AG09309 (cell line): ENCODE measurements at regions not wholly inside any gene's neighbourhood (a gene's known extent, or its start where the extent isn't known, plus 50 kb on each side); places are given as distances from the start of the nearest gene placed in this dataset.

Experiments used
- DNase-seq: peaks from one replicate; pipeline ENCODE4 v3.0.0-alpha.2; 2010; ENCODE audit warnings: low read depth
- H3K4me3 ChIP-seq: 2 replicates; pipeline ENCODE4 v1.5.1; 2011; ENCODE audit warnings: mild to moderate bottlenecking, low read depth, low read length, moderate library complexity; ENCODE audit not compliant: control insufficient read depth
- TF ChIP-seq, protein P1 (sequence below): IDR thresholded peaks from 2 replicates; pipeline ENCODE4 v1.5.1; 2011; ENCODE audit warnings: mild to moderate bottlenecking, low read depth, low read length, inconsistent platforms; ENCODE audit not compliant: insufficient read depth, control insufficient read depth; ENCODE audit errors: missing control alignments

DNA sequence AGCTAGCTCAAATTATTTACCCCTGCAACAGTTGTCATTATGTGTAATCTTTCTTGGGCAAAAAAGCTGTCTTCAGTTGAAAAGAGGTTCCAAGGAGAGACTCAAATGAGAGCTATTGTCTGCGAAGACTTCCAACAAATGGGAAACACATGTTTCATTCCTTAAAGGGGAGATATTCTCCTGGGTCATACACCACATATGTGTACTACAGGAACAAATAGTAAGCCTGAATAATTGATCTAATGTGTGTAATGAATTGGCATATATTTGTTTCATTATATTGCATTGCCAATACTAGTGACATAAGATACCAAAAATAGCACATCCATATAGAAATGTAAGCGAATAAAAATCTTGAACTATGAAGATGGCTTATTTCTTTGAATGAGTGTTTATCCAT, 950.9 kb upstream of the NDST4 start:
- no peak overlapping the region for H3K4me3 ChIP-seq
- TF ChIP-seq, protein P1, sequence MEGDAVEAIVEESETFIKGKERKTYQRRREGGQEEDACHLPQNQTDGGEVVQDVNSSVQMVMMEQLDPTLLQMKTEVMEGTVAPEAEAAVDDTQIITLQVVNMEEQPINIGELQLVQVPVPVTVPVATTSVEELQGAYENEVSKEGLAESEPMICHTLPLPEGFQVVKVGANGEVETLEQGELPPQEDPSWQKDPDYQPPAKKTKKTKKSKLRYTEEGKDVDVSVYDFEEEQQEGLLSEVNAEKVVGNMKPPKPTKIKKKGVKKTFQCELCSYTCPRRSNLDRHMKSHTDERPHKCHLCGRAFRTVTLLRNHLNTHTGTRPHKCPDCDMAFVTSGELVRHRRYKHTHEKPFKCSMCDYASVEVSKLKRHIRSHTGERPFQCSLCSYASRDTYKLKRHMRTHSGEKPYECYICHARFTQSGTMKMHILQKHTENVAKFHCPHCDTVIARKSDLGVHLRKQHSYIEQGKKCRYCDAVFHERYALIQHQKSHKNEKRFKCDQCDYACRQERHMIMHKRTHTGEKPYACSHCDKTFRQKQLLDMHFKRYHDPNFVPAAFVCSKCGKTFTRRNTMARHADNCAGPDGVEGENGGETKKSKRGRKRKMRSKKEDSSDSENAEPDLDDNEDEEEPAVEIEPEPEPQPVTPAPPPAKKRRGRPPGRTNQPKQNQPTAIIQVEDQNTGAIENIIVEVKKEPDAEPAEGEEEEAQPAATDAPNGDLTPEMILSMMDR: no peak
- DNase-seq: no peak

DNA sequence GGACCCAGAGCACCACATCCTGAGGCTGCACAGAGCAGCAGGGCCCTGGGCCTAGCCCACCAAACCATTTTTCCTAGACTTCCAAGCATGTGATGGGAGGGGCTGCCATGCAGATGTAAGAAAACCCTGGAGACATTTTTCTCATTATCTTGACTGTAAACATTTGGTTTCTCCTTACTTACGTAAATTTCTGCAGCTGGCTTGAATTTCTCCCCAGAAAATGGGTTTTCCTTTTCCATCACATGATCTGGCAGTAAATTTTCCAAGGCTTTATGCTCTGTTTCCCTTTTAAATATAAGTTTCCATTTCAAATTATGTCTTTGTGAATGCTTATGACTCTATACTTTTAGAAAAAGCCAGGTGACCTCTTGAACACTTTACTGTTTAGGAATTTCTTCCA, 945.9 kb upstream of the NDST4 start:
- TF ChIP-seq, protein P1: no peak
- no peak for DNase-seq
- H3K4me3 ChIP-seq: no peak overlapping the region

DNA sequence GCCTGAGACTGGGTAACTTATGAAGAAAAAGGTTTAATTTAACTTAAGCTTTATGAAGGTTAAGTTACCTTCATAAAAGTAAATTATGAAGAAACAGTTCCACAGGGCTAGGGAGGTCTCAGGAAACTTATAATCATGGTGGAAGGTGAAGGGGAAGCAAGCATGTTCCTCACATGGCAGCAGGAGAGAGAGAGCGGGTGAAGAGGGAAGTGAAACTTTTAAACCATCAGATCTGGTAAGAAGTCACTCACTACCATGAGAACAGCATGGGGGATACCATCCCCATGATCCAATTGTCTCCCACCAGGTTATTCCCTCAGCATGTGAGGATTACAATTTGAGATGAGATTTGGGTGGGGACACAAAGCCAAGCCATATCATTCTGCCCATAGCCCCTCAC, 944.7 kb upstream of the NDST4 start:
- DNase-seq: no peak
- TF ChIP-seq, protein P1: no peak
- H3K4me3 ChIP-seq: no peak overlapping the region

DNA sequence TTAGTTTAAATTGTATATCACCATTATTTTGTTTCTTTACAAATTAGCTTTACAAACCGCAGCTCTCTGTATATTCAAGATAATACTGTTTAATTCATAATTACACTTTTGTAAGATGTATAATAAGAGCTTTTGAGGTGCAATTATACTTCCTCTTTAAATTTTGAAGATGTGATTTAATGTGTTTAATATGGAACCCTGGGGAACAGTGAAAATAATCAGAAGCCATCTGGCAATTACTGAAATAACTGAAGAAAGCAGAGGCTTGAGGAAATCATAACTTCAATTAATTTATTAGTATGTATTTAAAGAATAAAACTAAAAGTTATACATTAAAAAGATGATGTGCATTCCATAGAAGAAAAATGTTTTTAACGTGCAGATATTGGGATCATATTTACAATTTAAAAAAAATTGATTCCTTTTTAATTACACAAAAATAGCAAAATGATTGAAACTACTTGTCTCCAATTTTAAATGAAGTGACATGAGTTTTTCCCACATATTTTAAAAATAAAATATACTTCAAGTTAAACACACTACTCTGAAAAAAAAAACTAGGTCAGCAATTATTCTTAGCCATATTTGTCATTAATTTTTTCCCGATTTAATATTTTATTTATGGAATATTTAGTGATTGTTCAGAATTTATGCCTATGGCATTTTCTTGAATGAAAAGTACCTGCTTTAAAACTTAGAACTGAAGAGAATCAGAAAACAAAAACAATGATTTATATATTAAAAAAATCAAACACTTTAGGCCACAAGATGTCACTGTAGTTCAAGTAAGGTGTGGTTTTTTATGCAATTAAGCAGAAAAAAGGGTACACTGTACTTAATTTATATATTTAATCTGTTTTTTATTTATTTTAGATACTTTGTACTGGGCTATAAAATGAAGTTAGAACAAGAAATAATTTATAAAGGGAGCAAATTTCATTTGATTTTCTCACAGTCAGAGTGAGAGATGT, 942.7 kb upstream of the NDST4 start:
- DNase-seq: no peak
- TF ChIP-seq, protein P1: no peak
- H3K4me3 ChIP-seq: no peak overlapping the region

DNA sequence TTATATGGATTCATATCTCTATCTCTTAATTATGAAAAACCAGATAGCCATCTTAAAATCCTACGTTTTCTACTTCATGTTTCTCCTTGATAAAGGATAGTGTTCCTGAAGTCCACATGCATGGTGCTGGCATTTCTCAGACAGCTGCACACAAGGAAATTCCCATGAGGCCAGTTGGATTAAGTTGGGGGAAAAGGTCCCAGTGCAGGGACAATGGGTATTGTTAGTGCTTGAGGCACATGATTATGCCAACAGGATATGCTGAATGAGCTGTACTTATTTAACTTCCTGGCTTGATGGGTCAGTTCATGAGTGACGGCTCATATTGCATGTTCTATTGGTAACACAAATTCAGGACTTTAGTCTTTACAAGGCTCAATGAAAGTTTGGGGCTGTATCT, 913.9 kb upstream of the NDST4 start:
- no peak overlapping the region for H3K4me3 ChIP-seq
- TF ChIP-seq, protein P1: no peak

DNA sequence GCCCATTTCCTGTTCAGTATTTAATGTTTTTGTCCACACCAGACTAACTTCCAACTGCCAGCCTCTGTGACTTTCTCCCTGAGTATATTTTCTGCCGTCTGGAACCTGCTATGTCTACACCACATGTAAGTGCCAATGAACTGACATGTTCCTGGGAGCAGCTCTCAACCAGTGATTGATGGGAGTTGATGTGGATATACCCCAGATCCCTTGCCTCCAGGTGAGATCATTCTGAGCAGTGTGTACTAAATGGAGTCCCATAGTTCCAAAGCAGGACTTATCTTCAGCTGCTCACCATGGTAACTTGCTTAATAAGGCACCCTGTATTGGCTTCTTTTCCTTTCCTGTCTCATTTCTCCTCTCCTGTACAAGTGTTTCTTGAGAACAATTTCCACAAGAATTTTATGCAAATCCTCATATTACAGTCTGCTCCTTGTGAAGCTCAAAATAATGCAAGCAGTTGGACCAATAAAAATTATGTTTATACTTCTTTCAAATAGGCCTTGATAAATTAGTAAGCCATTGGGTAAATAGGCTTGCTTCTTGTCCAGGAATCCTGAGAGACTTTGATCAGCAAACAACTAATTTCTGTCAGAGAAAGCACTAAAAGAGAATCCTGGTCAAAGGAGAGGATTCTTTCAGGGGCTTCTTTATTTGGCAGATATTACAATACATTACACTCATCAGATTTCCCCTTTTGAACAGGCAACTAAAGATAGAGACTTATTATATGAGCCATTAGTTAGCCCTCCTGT, 911.7 kb upstream of the NDST4 start:
- no peak for DNase-seq
- TF ChIP-seq, protein P1: no peak
- no peak overlapping the region for H3K4me3 ChIP-seq

More for the DNA sequence above, 913.9 kb upstream of the NDST4 start:
- DNase-seq: no peak
